Eye (tissue), 1 donor: ENCODE measurements at regions not wholly inside any gene's neighbourhood (a gene's known extent, or its start where the extent isn't known, plus 50 kb on each side); places are given as distances from the start of the nearest gene placed in this dataset.

Experiments
- DNase-seq: peaks from one replicate; pipeline ENCODE4 v3.0.0-alpha.2; 2015

DNA sequence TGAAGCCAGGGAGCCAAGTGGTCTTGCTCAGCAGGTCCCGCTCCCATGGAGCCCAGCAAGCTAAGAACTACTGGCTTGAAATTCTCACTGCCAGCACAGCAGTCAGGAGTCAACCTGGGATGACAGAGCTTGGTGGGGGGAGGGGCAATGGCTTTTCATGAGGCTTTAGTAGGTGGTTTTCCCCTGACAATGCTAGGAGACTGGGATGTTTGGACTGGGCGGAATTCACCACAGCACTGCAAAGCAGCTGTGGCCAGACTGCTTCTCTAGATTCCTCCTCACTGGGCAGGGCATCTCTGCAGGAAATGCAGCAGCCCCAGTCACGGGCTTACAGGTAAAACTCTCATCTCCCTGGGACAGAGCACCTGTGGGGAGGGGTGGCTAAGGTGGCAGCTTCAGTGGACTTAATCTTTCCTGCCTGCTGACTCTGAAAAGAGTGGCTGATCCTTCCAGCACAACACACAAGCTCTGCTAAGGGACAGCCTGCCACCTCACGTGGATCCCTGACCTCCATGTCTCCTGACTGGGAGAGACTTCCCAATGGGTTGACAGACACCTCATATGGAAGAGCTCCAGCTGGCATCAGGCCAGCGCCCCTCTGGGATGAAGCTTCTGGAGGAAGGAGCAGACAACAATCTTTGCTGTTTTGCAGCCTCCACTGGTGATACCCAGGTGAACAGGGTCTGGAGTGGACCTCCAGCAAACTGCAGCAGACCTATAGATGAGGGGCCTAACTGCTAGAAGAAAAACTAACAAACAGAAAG lies 349.7 kb upstream of the ST6GAL2 start:
- DNase-seq, result no peak

DNA sequence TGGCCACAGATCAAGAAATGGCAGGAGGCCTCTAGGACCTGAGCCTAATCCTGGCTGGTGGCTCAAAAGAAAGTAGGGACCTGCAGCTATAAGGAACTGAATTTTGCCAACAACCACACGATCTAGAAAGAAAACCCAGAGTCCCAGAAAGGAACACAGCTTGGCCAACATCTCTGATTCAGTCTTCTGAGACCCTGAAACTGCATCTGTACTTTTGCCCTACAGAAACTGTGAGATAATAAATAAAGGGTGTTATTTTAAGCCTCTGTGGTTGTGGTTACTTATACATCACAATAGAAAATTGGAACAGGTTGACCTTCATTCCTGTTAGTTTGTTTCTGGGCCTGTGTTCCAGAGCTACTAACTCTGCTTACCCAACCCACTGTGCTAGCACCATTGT lies 356.8 kb upstream of the ST6GAL2 start:
- DNase-seq, result no peak

- no peak for DNase-seq
These were observed 363.0 kb upstream of the ST6GAL2 start for GRCh38 chr2:107248932-107249331.

GRCh38 chr2:107255744-107256143 lies 369.8 kb upstream of the ST6GAL2 start:
- DNase-seq, result no peak

- no peak for DNase-seq
These were observed 372.8 kb upstream of the ST6GAL2 start for GRCh38 chr2:107258531-107259407.

DNA sequence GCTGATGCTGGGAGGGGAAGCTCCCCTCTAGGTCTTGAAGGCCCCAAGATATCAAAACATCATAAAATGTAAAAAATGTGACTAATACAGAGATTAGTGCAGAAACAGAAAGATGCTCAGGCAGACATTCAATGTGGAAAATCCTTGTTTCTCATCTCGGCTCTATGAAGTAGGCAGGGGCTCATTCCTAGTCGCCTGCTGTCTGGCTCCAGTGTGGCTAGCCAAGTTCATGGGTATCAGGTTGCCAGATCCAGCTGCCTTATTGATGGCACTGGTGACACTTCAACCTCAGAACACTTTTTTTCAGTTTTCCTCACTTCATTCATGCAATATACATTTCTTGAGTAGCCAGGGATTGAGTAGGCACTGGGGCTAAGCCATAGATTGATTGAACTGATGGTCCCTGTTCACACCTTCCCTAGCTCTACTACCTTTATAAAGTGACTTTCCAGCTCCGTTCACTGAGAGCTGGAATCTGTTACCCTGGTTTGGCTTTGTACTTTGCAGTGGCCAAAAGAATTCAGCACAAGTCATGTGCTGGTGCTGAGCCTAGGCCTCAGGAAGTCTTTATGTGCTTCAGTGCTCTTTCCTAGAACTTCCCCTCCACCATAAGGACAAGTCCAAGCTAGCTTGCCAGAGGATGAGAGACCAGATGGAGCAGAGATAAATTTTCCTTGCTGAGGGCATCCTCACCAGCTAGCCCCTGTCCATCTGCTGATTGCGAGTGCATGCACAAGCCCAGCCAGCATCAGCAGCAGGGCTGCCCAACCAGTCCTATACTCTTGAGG lies 373.6 kb upstream of the ST6GAL2 start:
- no peak for DNase-seq

- DNase-seq, result no peak
These were observed 377.7 kb upstream of the ST6GAL2 start for GRCh38 chr2:107263628-107264027.

- no peak for DNase-seq
These were observed 378.2 kb upstream of the ST6GAL2 start for GRCh38 chr2:107264184-107264583.

- no peak for DNase-seq
These were observed 380.6 kb upstream of the ST6GAL2 start for GRCh38 chr2:107266555-107266954.

DNA sequence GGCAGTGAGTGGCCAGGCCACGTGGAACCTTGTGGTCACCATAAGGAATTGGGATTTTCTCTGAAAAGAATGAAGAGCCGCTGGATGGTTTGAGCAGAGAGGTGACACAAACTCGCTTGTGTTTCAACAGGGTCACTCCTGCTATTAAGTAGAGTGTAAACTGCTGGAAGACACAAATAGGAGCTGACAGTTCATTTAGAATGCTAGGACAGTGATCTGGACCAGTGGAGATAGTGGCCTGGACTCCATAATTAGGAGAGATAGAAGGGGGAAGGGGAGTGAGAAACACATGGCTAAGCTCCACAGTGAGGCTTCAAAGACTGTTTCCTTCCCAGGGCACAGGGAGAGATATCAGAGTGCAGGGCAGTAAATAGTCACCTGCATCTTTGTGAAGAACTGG lies 381.1 kb upstream of the ST6GAL2 start:
- DNase-seq, result peak; percentile 88

- DNase-seq, result no peak
These were observed 390.1 kb upstream of the ST6GAL2 start for GRCh38 chr2:107276034-107276433.

DNA sequence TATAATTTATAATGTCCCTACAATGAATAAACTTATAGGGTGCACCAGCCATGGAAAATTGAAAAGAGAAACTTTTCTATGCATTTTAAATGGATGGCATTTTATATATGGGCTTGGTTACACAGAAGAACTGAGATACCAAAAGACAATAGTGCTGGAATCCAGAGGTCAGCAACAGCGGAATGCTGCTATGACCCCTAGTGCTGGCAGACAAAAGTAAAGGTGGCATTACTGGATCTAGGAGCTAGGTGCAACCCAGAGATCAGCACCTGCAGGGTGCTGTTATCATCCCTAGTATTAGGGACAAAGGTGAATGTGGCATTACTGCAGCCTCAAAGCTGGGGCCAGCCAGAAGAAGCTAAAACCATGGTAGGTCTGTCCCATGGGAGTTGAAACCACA lies 392.7 kb upstream of the ST6GAL2 start:
- DNase-seq, result no peak

- DNase-seq, result no peak
These were observed 395.7 kb upstream of the ST6GAL2 start for GRCh38 chr2:107281637-107282036.

- DNase-seq, result no peak
These were observed 396.2 kb upstream of the ST6GAL2 start for GRCh38 chr2:107282135-107282534.

GRCh38 chr2:107285621-107286299 lies 399.8 kb upstream of the ST6GAL2 start:
- no peak for DNase-seq

DNA sequence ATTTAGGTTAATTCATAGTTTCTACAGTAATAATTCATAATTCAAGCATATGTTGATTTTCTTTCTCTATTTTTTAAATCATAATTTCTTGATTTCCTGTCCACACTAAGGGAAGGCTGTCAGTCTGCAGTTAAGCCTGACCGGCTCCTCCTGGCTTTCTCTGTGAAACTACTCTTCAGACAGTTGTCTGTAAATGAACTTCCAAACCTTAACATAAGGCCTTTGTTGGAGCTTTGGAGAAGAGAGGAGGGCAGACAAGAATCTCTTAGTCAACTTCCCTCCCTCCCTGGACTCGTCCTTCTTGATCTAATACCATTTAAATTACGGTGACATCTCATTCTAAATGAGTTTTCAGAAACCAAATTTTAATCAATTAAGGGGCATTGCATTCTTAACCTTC lies 404.1 kb upstream of the ST6GAL2 start:
- no peak for DNase-seq

DNA sequence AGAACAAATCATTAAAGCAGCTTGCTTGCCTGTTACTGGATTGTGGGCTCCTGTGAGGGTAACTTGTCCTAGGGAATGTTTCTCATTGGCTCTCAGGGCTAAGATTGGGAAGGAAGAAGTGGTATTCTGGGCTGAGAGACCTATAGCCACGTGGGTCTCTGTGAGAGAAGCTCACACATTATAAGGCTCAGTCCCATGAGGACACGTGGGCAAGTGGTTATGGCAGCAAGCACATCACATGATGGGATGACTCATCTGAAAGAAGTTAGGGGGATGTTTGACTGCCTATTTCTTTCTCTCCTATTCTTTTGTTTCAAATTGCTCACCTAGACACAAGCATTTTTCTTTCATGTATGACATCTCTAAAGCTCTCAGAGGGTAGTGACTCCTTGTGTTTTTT lies 418.0 kb upstream of the ST6GAL2 start:
- no peak for DNase-seq

- no peak for DNase-seq
These were observed 420.0 kb upstream of the ST6GAL2 start for GRCh38 chr2:107305966-107306365.

DNA sequence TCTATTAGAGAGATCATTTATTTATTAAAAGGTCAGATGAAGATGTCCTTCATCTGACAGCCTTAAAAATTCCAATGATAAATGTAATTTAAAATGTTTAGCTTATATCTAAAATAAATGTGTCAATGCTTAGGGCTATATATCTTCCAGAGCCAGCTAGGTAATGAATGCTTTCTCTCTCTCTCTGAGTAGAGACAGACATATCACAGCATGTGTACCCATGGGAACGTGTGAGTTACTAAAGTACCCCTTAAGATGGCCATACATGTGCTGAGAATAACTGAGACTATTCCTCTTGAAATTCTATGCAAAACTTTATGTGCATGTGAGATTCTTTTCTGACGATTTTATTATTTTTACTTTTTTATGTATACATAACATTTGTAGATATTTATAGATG lies 420.9 kb upstream of the ST6GAL2 start:
- DNase-seq, result peak; percentile 33

DNA sequence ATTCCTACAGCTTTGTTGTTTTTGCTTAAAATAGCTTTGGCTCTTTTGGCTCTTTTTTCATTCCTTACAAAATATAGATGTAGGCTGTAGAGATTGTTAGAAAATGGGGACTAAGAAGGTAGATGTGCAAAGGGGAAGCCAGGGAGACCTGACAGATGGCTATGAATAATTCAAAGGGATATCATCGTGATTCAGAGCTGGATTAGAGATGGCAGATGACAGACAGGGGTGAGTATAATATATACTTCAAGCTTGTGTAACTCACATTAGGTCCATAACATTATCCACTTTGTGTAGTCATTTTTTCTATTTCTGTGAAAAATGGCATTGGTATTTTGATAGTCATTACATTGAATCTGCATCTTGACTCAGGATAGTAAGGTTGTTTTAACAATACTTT lies 422.9 kb upstream of the ST6GAL2 start:
- peak; percentile 60 for DNase-seq

DNA sequence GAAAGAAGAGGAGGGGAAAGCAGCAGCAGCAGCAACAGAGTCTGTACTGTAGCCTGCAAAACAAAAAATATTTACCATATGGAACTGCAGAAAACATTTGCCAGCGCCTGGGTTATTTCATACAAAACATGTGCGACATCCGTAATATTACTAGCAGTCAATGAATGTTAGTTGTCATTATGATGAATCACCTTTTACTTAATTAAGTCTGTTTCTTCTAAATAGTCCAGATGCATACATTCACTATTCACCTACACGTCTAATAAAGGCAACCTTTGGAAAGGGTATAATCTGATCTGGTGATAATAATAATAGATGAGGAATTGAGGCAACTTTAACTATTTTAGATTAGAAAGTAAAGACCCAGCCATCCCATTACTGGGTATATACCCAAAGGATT lies 426.3 kb upstream of the ST6GAL2 start:
- no peak for DNase-seq

DNA sequence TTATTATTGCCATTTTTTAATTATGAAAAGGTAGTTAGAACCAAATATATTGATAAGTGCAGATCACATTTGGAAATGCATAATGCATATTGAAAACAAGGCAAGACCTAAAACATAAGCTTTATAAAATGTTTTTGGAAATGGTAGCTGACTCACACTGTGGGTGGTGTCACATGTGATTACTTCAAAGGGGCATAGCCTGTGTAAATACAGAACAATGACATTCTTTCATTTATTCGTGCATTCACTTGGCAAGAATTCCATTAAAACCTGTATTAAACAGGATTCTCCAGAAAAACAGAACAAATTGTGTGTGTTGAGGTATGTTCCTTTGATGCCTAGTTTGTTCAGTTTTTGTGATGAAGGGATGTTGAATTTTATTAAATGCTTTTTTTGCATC lies 427.3 kb upstream of the ST6GAL2 start:
- DNase-seq, result peak; percentile 65

DNA sequence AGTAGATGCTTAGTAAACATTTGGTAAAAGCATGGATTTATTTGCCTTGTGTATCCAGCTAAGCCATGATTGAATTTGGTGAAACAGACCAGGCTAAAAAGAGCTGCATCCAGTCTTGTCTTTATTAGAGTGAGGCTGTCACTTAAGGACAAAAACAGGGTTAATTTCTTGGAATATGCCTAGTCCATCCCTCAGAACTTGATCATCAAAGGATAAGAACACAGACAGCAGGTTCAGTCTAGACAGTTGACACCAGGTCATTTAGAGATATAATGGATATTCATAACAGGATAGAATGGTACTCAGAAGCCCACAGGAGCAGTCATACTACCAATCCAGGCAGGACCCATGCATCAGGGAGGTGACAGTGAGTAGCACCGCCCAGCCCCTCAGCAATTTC lies 434.9 kb upstream of the ST6GAL2 start:
- DNase-seq, result no peak
